GM12864 (cell line): ENCODE measurements at regions not wholly inside any gene's neighbourhood (a gene's known extent, or its start where the extent isn't known, plus 50 kb on each side); places are given as distances from the start of the nearest gene placed in this dataset.
"Not testable (repeated sequence)": the region's sequence is repeated elsewhere in the genome, so short reads cannot be mapped to it uniquely, and the experiment has no call there.

Experiments
- DNase-seq: peaks from one replicate; pipeline ENCODE4 v3.0.0-alpha.2; 2011; ENCODE audit warnings: low read depth
- H3K4me3 ChIP-seq: 2 replicates; pipeline ENCODE4 v1.5.1; 2011; ENCODE audit warnings: mild to moderate bottlenecking, low read depth, low read length, control low read depth
- CTCF ChIP-seq: IDR thresholded peaks from 2 replicates; pipeline ENCODE4 v1.5.1; 2011; ENCODE audit warnings: low read depth, mild to moderate bottlenecking, moderate library complexity, low read length, control low read depth, inconsistent platforms; ENCODE audit errors: missing control alignments

- TF ChIP-seq CTCF = no peak
- no peak overlapping the region for H3K4me3 ChIP-seq
Measured at GRCh38 chr9:115845648-115846312, 307.8 kb upstream of the PAPPA start.

GRCh38 chr9:115847216-115847615 lies 306.4 kb upstream of the PAPPA start:
- H3K4me3 ChIP-seq = no peak overlapping the region
- no peak for TF ChIP-seq CTCF
- DNase-seq = no peak

More at GRCh38 chr9:115845648-115846312, 307.8 kb upstream of the PAPPA start:
- DNase-seq = no peak

GRCh38 chr9:115849679-115850412 lies 303.7 kb upstream of the PAPPA start:
- DNase-seq = no peak
- H3K4me3 ChIP-seq = no peak overlapping the region
- TF ChIP-seq CTCF = no peak

- H3K4me3 ChIP-seq = no peak overlapping the region
- no peak for DNase-seq
- TF ChIP-seq CTCF = no peak
Measured at GRCh38 chr9:115850548-115851304, 302.9 kb upstream of the PAPPA start.

GRCh38 chr9:115855458-115856133 lies 298.0 kb upstream of the PAPPA start:
- H3K4me3 ChIP-seq = no peak overlapping the region
- TF ChIP-seq CTCF = no peak
- no peak for DNase-seq

GRCh38 chr9:115858421-115858820 lies 295.2 kb upstream of the PAPPA start:
- H3K4me3 ChIP-seq, DNase-seq: not testable (repeated sequence)

GRCh38 chr9:115862021-115862420 lies 291.6 kb upstream of the PAPPA start:
- no peak for DNase-seq
- TF ChIP-seq CTCF = no peak
- no peak overlapping the region for H3K4me3 ChIP-seq
